DMS153 (cell line): ENCODE measurements at regions not wholly inside any gene's neighbourhood (a gene's known extent, or its start where the extent isn't known, plus 50 kb on each side); places are given as distances from the start of the nearest gene placed in this dataset.

ENCODE experiments used
- DNase-seq: peaks from one replicate; lab custom pipeline; 2025; lab: John Stamatoyannopoulos, UW

DNA sequence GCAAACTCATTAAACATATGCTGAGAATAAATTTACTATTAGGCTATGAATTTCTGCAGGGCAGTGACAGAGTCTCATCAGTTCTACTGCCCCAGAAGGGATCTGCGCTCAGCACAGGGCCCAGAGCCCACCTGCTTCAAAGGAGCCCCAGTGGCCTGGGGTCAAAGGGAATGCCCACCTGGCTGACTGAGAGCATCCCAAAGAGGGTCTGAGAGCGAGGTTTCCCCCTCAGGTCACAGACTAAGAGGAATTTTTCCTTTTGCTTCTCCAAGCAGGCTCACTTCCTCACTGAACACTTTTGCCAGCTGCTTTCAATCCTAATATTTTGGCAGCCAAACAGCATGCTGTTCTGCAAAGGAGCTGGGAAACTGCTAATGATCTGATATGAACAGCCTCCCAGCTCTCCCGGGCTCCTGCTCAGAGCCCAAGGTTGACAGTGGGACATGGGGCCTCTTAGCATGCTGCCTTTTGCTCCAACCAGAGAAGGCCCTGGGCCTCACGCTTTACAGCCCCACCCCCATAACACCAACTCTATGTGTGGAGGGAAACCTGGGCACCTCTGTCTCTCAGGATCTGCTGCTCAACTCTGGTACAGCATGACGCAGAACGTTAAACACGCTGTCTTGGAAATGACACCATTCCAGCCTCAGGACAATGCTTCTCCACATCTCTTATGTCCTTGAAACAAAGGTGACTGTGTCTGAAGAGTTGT, 70.7 kb upstream of the SYT6 start:
- no peak for DNase-seq

DNA sequence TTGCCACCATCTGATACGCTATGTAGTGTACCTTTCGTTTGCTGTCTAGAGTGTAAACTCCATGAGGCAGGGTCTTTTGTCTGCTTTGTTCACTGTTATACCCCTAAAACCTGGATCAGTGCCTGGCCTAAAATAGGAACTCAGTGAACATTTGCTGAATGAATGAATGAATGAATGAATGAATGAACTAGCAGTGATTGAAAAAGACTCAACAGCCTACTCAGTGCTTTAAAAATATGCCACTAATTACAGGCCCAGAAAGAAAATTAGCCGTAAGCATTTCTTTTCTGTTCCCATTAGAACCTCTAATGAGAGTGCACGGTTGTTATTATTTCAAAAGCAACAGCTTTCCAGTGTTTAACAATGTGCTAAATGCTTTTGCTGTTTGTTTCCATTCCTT, 69.3 kb upstream of the SYT6 start:
- DNase-seq: no peak

DNA sequence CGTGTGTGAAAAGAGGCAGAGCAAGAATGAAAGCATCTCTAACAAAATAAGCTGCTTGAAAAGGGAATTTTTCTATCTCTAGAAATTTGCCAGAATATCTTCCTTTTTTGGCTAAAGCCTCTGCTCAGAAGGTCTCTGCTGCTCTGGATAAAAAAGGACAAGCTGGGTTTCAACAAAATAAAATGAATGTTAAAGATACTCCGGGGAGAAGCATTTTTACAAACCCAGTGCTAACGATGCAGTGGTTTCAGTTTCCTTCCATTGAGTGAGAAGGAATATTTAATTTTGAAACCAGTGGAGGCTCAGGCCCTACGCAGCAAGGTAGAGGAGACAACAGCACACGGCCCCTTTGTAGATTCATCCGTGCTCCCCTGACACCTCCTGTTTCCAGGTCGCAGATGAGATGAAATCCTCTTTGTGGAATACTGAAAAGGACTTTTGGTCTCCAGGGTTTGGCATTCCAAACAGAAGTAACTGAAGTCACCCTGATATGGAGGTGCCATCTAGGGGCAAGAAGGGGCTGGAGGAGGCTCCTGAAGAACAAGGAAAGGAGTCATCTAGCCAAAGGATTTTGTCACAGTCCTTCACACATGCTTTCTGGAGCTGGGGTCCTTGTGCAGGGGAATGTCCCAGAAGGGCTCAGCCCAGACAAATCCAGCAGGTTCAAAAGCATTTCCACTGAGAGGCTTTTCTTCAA, 65.7 kb upstream of the SYT6 start:
- no peak for DNase-seq

DNA sequence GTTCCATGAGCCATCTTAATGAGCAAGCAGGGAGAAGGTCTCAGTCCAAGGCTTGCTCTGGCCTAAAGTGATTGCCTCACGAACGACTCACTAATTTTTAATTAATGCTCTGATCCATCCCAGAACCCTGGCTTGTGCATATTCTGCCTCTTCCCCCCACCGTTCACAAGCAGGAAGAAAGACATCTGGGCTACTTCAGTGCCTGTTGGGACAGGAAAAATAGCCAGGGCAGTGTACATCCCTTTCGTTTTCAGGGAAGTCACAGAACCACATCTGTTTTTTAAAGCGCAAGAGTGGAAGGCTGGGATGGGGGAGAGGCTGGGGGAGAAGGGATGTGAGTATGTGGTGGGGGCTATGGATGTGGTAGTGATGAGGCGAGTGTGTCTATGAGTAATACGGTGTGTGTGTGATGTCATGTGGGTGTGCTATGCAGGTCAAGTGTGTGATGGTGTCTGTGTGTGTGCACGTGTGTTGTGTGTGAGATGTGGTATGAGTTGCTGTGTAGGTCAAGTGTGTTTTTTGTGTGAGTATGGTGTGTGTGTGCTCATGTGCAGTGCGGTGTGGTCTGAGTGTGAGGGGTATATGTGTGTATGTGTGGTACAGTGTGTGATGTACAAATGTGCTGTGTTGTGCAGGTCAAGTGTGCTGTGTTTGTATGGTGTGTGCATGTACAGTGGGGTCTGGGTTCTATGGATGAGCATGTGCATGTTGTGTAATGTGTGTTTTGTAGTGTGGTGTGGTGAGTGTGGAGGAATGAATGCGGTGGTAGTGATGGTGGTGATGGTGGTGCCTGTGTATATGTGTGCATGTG, 64.9 kb upstream of the SYT6 start:
- DNase-seq: no peak

DNA sequence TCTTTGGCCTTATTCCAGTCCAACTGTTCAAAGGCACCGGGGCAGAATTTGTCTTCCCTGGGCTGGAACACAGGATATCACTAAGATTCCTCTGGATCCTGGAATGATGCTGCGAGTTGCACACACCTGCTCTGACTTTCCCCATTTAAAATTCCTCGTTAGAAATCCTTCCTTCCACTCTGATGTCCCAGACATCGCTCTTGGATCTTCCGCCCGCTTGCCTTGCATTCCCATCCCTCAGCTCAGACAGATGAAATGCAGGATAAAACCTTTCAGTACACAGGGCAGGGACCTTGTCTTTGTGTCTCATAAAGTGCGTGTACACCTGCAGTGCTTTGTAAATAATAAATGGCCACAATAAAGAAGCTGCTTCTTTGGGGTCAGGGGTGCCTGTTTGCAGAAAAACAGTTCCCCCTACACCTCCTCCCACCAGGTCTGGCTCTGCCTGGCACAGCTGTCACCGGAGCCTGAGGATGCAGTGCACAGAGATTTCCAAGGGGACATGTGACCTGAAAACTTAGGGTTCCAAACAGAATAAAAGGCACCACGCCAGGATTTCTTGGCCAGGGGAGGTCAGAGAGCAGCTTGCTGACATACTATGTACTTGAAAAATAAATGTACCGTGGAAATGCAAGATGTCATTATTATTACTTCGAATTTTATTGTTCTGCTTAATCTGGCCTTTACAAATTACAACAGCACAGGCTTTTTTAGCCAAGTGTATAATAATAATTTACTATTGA, 62.9 kb upstream of the SYT6 start:
- no peak for DNase-seq

GRCh38 chr1:114215436-114215835, 61.8 kb upstream of the SYT6 start:
- no peak for DNase-seq

DNA sequence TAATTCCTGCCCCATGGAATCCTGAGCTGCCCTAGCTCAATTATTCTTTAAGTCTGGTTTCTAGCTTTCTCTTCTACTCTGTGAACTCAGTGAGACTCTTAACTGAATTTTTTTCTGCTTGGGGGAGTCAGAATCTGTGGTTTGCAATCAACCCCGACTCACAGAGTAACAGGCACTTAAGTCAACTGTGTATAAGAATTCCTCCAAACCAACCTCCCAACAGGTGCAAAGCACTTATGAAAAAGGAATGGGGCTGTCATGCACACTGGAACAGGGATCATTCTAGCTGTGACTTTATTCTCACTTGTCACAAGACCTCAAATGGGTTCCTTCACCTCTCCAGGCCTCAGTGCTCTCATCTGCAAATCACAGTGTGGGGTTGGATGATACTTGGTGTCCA, 60.3 kb upstream of the SYT6 start:
- no peak for DNase-seq

GRCh38 chr1:114209971-114210370, 56.3 kb upstream of the SYT6 start:
- DNase-seq: no peak

- peak; percentile 25 for DNase-seq
Observed at GRCh38 chr1:114208714-114209113, 55.0 kb upstream of the SYT6 start.

DNA sequence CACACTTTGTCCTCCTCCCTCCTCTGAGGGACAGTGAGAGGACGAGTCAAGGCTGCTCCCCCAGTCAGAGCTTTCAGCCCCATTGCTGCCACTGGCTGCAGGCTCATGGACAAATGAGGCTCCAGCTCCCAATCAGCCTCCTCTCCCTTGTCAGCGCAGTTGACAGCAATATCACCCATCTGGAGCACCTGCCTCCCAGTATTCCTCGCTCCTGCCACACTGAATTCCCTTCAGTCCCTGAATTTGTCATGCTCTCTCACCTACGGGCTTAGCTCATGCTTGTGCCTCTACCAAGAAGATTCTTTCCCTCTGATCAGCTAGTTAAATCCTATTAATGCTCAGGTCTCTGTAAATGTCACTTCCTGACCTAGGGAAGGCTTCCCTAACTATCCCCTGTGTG, 54.4 kb upstream of the SYT6 start:
- no peak for DNase-seq

- DNase-seq: no peak
Observed at GRCh38 chr1:114207635-114208034, 54.0 kb upstream of the SYT6 start.

DNA sequence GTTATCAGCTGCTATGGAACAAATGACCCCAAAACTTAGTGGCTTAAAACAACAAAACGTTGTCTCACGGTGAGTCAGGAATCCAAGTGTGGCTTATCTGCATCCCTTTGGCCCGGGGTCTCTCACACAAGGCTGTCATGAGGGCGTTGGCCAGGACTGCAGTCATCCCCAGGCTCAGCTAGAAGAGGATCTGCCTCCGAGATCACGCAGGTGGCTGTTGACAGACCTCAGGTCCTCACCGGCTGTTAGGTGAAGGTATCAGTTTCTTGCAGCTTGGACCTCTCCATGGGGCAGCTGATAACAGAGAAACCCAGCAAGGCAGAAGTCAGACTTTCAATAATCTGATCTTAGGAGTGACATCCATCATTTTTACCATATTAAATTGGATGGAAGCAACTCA, 52.7 kb upstream of the SYT6 start:
- DNase-seq: no peak

DNA sequence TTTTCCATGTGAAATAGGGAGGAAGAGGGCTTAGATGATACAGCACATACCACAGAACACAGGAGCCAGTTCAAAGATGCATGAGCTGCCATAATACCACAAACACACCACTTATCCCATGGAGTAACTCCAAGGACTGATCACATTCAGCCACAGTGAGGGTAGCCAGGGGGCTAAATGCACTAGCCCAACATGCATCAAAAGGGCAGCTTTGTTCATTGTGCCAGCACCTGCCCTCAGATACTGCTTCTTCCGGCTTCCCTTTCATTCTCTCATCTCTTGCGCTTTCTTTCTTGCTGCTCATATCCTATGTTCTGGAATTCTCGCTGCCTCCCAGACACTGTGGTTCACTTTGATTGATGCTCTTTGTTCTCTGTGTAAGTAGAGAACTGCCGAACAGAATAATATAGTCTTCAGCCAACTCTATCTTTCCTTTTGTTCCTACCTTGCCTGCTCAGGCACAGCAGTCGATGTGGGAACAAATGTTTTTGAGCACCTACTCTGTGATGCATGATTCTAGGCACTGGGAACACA, 50.0 kb upstream of the SYT6 start:
- no peak for DNase-seq
